ENCODE measurements at regions not wholly inside any gene's neighbourhood (a gene's known extent, or its start where the extent isn't known, plus 50 kb on each side); places are given as distances from the start of the nearest gene placed in this dataset.

GRCh38 chr1:195150768-195151167 lies 1457.5 kb downstream of the KCNT2 start:
- Mint-ChIP-seq H3K36me3 (ENCODE audit: unreplicated experiment) (no peaks in the 10 kb centered on the region), H3K4me3 (ENCODE audit: unreplicated experiment) (no peak overlapping the region), H3K27ac (ENCODE audit: unreplicated experiment) (no peak overlapping the region), H3K4me1 (ENCODE audit: low read depth, unreplicated experiment) (no peaks in the 10 kb centered on the region), H3K9me3 (ENCODE audit: unreplicated experiment) (no peaks in the 10 kb centered on the region), H3K27me3 (ENCODE audit: unreplicated experiment) (no peaks in the 10 kb centered on the region)
- TF ChIP-seq CTCF (IDR thresholded peaks at IDR 0.05; ENCODE audit: partially characterized antibody, unreplicated experiment) = no peak
- DNase-seq = no peak

- Mint-ChIP-seq H3K27me3 (ENCODE audit: unreplicated experiment) (peaks cover 2% of the 10 kb centered on the region), H3K4me1 (ENCODE audit: low read depth, unreplicated experiment) (no peaks in the 10 kb centered on the region), H3K9me3 (ENCODE audit: unreplicated experiment) (no peaks in the 10 kb centered on the region), H3K36me3 (ENCODE audit: unreplicated experiment) (no peaks in the 10 kb centered on the region), H3K4me3 (ENCODE audit: unreplicated experiment) (no peak overlapping the region), H3K27ac (ENCODE audit: unreplicated experiment) (no peak overlapping the region)
- TF ChIP-seq CTCF (IDR thresholded peaks at IDR 0.05; ENCODE audit: partially characterized antibody, unreplicated experiment) = no peak
- no peak for DNase-seq
Observed at GRCh38 chr1:195141294-195141693, 1466.9 kb downstream of the KCNT2 start.

- DNase-seq = no peak
- Mint-ChIP-seq H3K4me3 (ENCODE audit: unreplicated experiment) (no peak overlapping the region), H3K36me3 (ENCODE audit: unreplicated experiment) (no peaks in the 10 kb centered on the region), H3K27me3 (ENCODE audit: unreplicated experiment) (no peaks in the 10 kb centered on the region), H3K27ac (ENCODE audit: unreplicated experiment) (no peak overlapping the region), H3K4me1 (ENCODE audit: low read depth, unreplicated experiment) (no peaks in the 10 kb centered on the region), H3K9me3 (ENCODE audit: unreplicated experiment) (no peaks in the 10 kb centered on the region)
- TF ChIP-seq CTCF (IDR thresholded peaks at IDR 0.05; ENCODE audit: partially characterized antibody, unreplicated experiment) = no peak
Observed at GRCh38 chr1:195130598-195130997, 1477.6 kb downstream of the KCNT2 start.

GRCh38 chr1:195122497-195122896 lies 1485.7 kb downstream of the KCNT2 start:
- peaks cover 1% of the 10 kb centered on the region for H3K9me3 Mint-ChIP-seq (ENCODE audit: unreplicated experiment)
- H3K36me3 Mint-ChIP-seq (ENCODE audit: unreplicated experiment) = no peaks in the 10 kb centered on the region
- no peaks in the 10 kb centered on the region for H3K27me3 Mint-ChIP-seq (ENCODE audit: unreplicated experiment)
- no peak for DNase-seq
- TF ChIP-seq CTCF (IDR thresholded peaks at IDR 0.05; ENCODE audit: partially characterized antibody, unreplicated experiment) = no peak
- no peaks in the 10 kb centered on the region for H3K4me1 Mint-ChIP-seq (ENCODE audit: low read depth, unreplicated experiment)
- no peak overlapping the region for H3K4me3 Mint-ChIP-seq (ENCODE audit: unreplicated experiment)
- H3K27ac Mint-ChIP-seq (ENCODE audit: unreplicated experiment) = no peak overlapping the region

DNA sequence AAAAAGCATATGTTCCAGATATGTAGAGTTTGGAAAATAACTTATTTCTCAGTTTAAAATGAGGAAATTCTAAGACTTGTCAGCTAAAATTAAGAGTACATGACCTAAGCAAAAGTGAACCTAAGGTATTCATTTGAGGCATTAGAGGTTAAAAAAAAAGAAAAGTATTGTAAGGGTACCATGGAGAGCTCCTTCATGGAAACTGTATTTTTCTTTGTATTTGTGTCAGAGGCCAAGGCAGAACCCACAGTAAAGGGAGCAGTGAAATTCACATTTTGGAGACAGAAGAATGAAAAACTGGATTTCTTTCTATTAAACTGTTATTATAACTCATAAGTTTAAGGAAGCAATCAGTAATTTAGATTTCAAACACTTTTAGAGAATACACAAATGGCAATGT lies 1494.8 kb downstream of the KCNT2 start:
- Mint-ChIP-seq H3K36me3 (ENCODE audit: unreplicated experiment) (no peaks in the 10 kb centered on the region), H3K27ac (ENCODE audit: unreplicated experiment) (no peak overlapping the region), H3K27me3 (ENCODE audit: unreplicated experiment) (no peaks in the 10 kb centered on the region), H3K4me3 (ENCODE audit: unreplicated experiment) (no peak overlapping the region), H3K4me1 (ENCODE audit: low read depth, unreplicated experiment) (no peaks in the 10 kb centered on the region), H3K9me3 (ENCODE audit: unreplicated experiment) (no peaks in the 10 kb centered on the region)
- DNase-seq = no peak
- no peak for TF ChIP-seq CTCF (IDR thresholded peaks at IDR 0.05; ENCODE audit: partially characterized antibody, unreplicated experiment)
